CD14-positive monocyte (primary cell): ENCODE measurements at regions not wholly inside any gene's neighbourhood (a gene's known extent, or its start where the extent isn't known, plus 50 kb on each side); places are given as distances from the start of the nearest gene placed in this dataset.

Source experiments
- DNase-seq, 3 donors: peaks; one replicate each; pipeline ENCODE4 v3.0.0-alpha.2; 2011 to 2022
- H2AFZ ChIP-seq: 2 replicates; pipeline ENCODE4 v1.6.0; 2012; ENCODE audit warnings: mild to moderate bottlenecking, low read depth, low read length, inconsistent platforms; ENCODE audit not compliant: insufficient read depth, poor library complexity, severe bottlenecking
- H3K27ac ChIP-seq, 2 donors: 1 replicate in 1 of 2; 2 replicates in 1 of 2; pipeline ENCODE4 v1.5.1; 2012 to 2013; ENCODE audit warnings: low read length in 2 of 2, control low read depth in 1 of 2, inconsistent platforms in 1 of 2, low read depth in 1 of 2, mild to moderate bottlenecking in 1 of 2
- H3K27me3 ChIP-seq, 2 donors: one replicate each; pipeline versions ENCODE4 v1.6.0 to v1.6.1; 2011 to 2013; ENCODE audit warnings: low read length in 2 of 2; ENCODE audit not compliant: control insufficient read depth in 2 of 2, insufficient read depth in 2 of 2
- H3K36me3 ChIP-seq, 2 donors: replicated peaks in 1 of 2; 1 replicate in 1 of 2; 2 replicates in 1 of 2; pipeline versions ENCODE4 v1.5.1 to v1.6.1; 2012 to 2013; ENCODE audit warnings: low read length in 2 of 2, control low read depth in 1 of 2, inconsistent platforms in 1 of 2, mild to moderate bottlenecking in 1 of 2; ENCODE audit not compliant: insufficient read depth in 2 of 2, control insufficient read depth in 1 of 2
- H3K4me1 ChIP-seq, 2 donors: 1 replicate in 1 of 2; 2 replicates in 1 of 2; pipeline versions ENCODE4 v1.5.1 to v1.6.1; 2012 to 2013; ENCODE audit warnings: low read length in 2 of 2, control low read depth in 1 of 2, inconsistent platforms in 1 of 2, mild to moderate bottlenecking in 1 of 2, moderate library complexity in 1 of 2; ENCODE audit not compliant: insufficient read depth in 2 of 2, control insufficient read depth in 1 of 2
- H3K4me2 ChIP-seq: replicated peaks from 2 replicates; pipeline ENCODE3; 2012; ENCODE audit warnings: low read length, moderate library complexity, mild to moderate bottlenecking; ENCODE audit not compliant: poor library complexity, severe bottlenecking; ENCODE audit errors: extremely low read depth
- H3K4me3 ChIP-seq, 3 experiments: fragments of 200-600 bp in 1 of 3; sonication (generic) in 1 of 3; replicated peaks in 1 of 3; 1 replicate in 2 of 3; 2 replicates in 1 of 3; pipeline ENCODE4 v1.5.1; 2011 to 2013; ENCODE audit warnings: low read length in 3 of 3, mild to moderate bottlenecking in 3 of 3, control low read depth in 2 of 3, low read depth in 2 of 3, inconsistent platforms in 1 of 3, moderate library complexity in 1 of 3
- H3K79me2 ChIP-seq: 2 replicates; pipeline ENCODE4 v1.6.0; 2012; ENCODE audit warnings: mild to moderate bottlenecking, control low read depth, inconsistent platforms, low read length, moderate library complexity; ENCODE audit not compliant: insufficient read depth
- H3K9ac ChIP-seq: 2 replicates; pipeline ENCODE4 v1.6.0; 2017; ENCODE audit warnings: low read length, mild to moderate bottlenecking; ENCODE audit not compliant: insufficient read depth, poor library complexity, severe bottlenecking
- H3K9me3 ChIP-seq, 2 donors: replicated peaks in 1 of 2; 1 replicate in 1 of 2; 2 replicates in 1 of 2; pipeline versions ENCODE4 v1.5.1 to v1.6.1; 2012 to 2013; ENCODE audit warnings: low read length in 2 of 2, control low read depth in 1 of 2; ENCODE audit not compliant: control insufficient read depth in 1 of 2, insufficient read depth in 1 of 2
- H4K20me1 ChIP-seq: 2 replicates; pipeline ENCODE4 v1.6.0; 2012; ENCODE audit warnings: mild to moderate bottlenecking, low read length, control low read depth, moderate library complexity; ENCODE audit not compliant: insufficient read depth
- H3K27ac Mint-ChIP-seq, 7 donors: one replicate each; pipeline ENCODE4 v1.8.0; 2020; ENCODE audit warnings: mild to moderate bottlenecking in 7 of 7, mixed read lengths in 7 of 7, moderate library complexity in 6 of 7, inconsistent platforms in 2 of 7
- H3K27me3 Mint-ChIP-seq, 3 donors: one replicate each; pipeline ENCODE4 v1.8.0; 2021 to 2022; ENCODE audit warnings: low read depth in 3 of 3, mild to moderate bottlenecking in 3 of 3, mixed read lengths in 3 of 3, moderate library complexity in 3 of 3, inconsistent platforms in 1 of 3
- H3K36me3 Mint-ChIP-seq, 2 donors: one replicate each; pipeline ENCODE4 v1.8.0; 2020; ENCODE audit warnings: mixed read lengths in 2 of 2, inconsistent platforms in 1 of 2, mild to moderate bottlenecking in 1 of 2
- H3K4me1 Mint-ChIP-seq: one replicate; pipeline ENCODE4 v1.8.0; 2020; ENCODE audit warnings: mild to moderate bottlenecking, mixed read lengths
- H3K4me3 Mint-ChIP-seq, 2 donors: one replicate each; pipeline ENCODE4 v1.8.0; 2020; ENCODE audit warnings: mild to moderate bottlenecking in 2 of 2, mixed read lengths in 2 of 2, moderate library complexity in 1 of 2
- H3K9me3 Mint-ChIP-seq, 7 donors: one replicate each; pipeline ENCODE4 v1.8.0; 2020 to 2022; ENCODE audit warnings: mixed read lengths in 7 of 7, mild to moderate bottlenecking in 6 of 7, moderate library complexity in 6 of 7, inconsistent platforms in 2 of 7
- CTCF ChIP-seq: fragments of 200-600 bp; IDR thresholded peaks from one replicate; pipeline ENCODE4 v1.8.0; 2022; ENCODE audit warnings: antibody characterized with exemption, mild to moderate bottlenecking
- WGBS: methylation state at CpG from one replicate; pipeline ENCODE4 v1.1.5; 2013; ENCODE audit warnings: missing lambda C conversion rate; ENCODE audit not compliant: insufficient coverage; 5-methylcytosine and 5-hydroxymethylcytosine counted together
- intact Hi-C, 2 donors: fragments of 100-400 bp; cut with micrococcal nuclease; formaldehyde crosslinking; loops; one replicate each; pipeline versions ENCODE4 v1.15.0 to v1.15.1; 2023

GRCh38 chr15:36090286-36090946 lies 489.0 kb upstream of the CDIN1 start:
- Histone ChIP-seq H3K27ac (no peak overlapping the region), H3K79me2 (no peaks in the 10 kb centered on the region), H3K9ac (no peak overlapping the region), H3K4me3 (no peak overlapping the region), H3K36me3 (no peaks in the 10 kb centered on the region), H3K27me3 (no peaks in the 10 kb centered on the region), H4K20me1 (no peaks in the 10 kb centered on the region), H3K4me2 (no peak overlapping the region), H3K4me1 (no peaks in the 10 kb centered on the region), H2AFZ (no peak overlapping the region), H3K9me3 (peaks cover 11 to 16% of the 10 kb centered on the region in 2 donors)
- H3K36me3 Mint-ChIP-seq: no peaks in the 10 kb centered on the region
- no peak overlapping the region for H3K27ac Mint-ChIP-seq
- H3K4me3 Mint-ChIP-seq: no peak overlapping the region
- intact Hi-C loops: no loop called here
- TF ChIP-seq CTCF: no peak
- H3K9me3 Mint-ChIP-seq: peaks cover 0 to 14% (median 5%) of the 10 kb centered on the region in 7 donors
- no peaks in the 10 kb centered on the region for H3K27me3 Mint-ChIP-seq
- no CpG with 5 or more reads among the region's 1 CpG for WGBS
- DNase-seq: no peak
- no peaks in the 10 kb centered on the region for H3K4me1 Mint-ChIP-seq

- Mint-ChIP-seq H3K27ac (no peak overlapping the region), H3K36me3 (no peaks in the 10 kb centered on the region), H3K27me3 (no peaks in the 10 kb centered on the region), H3K9me3 (peaks cover 0 to 4% (median under 1%) of the 10 kb centered on the region in 7 donors), H3K4me1 (no peaks in the 10 kb centered on the region), H3K4me3 (no peak overlapping the region)
- no peaks in the 10 kb centered on the region for H3K36me3 ChIP-seq
- no peak overlapping the region for H3K4me3 ChIP-seq
- no peak overlapping the region for H3K9ac ChIP-seq
- no peak overlapping the region for H3K27ac ChIP-seq
- DNase-seq: no peak
- TF ChIP-seq CTCF: no peak
- intact Hi-C loops: no loop called here
- H2AFZ ChIP-seq: no peak overlapping the region
- WGBS: no CpG with 5 or more reads among the region's 6 CpGs
- peaks cover 0 to under 1% of the 10 kb centered on the region in 2 donors for H3K9me3 ChIP-seq
- H3K4me1 ChIP-seq: no peaks in the 10 kb centered on the region
- no peaks in the 10 kb centered on the region for H3K79me2 ChIP-seq
- H4K20me1 ChIP-seq: no peaks in the 10 kb centered on the region
- H3K27me3 ChIP-seq: no peaks in the 10 kb centered on the region
- no peak overlapping the region for H3K4me2 ChIP-seq
Measured at GRCh38 chr15:36106640-36107335, 472.6 kb upstream of the CDIN1 start.
